GM19043 (cell line): ENCODE measurements at regions not wholly inside any gene's neighbourhood (a gene's known extent, or its start where the extent isn't known, plus 50 kb on each side); places are given as distances from the start of the nearest gene placed in this dataset.
"Not testable (repeated sequence)": the region's sequence is repeated elsewhere in the genome, so short reads cannot be mapped to it uniquely, and the experiment has no call there.

ENCODE experiments used
- ATAC-seq: cut with Tn5 transposase; IDR thresholded peaks from one replicate; pipeline ENCODE4 v1.9.1; 2021; ENCODE audit warnings: low read depth; ENCODE audit not compliant: unreplicated experiment

DNA sequence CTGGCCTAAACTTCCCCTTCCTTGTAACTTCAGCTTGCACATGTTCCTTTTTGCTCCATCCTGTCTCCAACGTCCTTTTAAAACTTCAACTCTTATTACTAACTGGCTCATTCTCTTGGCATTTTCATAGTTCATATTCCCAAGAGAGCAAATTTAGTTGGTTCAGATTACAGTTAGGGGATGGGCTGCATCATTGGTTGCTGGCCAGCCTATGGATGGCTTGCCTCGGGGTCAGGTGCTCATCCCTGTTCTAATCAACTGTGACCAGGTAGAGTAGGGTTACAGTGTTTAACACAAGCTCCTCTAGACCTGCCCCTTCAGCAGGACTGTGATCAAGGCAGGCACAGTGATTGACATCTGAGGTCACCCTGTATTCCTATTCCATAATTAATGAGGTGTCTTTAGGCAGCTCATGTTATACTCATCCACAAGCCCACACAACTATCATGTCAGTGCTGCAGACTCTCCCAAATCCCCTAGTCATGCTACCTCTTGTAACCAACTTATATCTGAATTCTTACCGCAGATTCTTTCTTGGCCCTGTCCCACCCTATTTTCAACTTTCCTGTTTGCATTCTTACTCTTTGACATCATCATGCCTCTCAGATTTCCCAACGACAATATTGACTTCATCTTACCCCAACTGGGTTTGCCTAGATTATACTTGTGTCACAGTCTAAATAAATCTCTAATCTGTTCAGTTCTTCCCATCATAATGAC, 293.3 kb downstream of the MTX2 start:
- no peak for ATAC-seq

DNA sequence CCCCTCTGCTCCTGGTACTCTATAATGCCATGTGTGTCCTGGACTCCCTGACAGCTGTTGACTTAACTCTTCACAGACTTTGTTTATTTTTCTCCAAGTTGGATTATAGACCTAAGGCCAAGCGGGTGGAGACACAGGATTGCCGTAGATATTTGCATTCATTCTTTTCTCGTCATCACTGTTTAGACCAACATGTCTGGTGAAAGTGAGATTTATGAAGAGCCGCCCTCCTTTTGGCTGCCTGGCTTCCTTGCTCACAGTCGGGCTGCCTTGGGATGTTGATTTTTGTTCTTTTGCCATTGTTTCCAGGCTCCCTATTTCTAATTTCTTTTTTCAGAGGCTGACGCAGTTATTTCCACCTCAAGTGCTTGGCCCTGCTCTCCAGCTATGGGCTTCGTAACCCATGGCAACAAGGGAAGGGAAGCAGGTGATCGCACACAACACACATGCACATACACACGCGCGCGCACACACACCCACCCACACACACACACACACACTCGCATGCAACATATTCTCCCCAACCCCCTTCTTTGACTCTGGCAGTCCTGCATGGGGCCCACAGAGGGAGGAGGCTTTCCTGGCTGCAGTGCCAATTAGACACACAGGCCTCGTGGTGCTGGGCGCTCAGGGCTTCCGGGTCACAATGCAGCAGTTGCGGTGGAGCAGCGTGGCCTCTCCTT, 296.5 kb downstream of the MTX2 start:
- ATAC-seq = no peak

DNA sequence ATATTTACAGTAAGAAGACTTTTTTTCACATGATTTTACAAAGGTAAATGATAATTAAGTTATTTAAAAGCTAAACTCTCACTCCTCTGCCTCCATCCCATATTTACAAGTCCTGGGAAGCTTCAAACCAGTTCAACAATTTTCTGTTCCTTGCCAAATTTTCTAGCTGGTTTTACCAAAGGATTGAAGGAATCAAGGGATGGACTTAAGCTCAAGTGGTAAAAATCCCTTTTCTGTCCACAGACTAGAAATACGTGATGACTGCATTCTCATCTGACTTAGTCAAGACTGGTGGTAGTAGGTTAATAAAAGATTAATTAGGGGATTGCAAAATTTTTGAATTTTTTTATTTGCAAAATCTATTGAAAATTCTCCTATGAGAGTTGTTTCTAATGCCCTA, 297.3 kb downstream of the MTX2 start:
- ATAC-seq = no peak

DNA sequence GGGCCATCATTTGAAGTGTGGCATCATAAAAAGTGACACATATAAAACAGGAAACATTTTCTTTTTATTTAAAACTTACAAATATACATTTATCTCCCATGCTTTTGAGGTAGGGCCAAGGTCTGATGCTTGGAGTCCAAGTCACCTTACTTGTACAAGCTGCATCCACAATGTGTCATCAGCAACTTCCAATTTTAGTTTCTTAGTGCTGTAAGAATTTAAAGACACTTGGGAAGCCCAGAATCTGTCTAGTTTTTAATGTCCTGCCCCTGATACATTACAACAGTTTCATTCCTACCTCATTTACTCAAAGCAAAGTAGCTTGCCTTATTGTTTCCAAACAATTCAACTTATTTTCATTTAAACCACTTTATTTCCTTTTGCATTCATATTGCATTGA, 297.7 kb downstream of the MTX2 start:
- ATAC-seq = no peak

DNA sequence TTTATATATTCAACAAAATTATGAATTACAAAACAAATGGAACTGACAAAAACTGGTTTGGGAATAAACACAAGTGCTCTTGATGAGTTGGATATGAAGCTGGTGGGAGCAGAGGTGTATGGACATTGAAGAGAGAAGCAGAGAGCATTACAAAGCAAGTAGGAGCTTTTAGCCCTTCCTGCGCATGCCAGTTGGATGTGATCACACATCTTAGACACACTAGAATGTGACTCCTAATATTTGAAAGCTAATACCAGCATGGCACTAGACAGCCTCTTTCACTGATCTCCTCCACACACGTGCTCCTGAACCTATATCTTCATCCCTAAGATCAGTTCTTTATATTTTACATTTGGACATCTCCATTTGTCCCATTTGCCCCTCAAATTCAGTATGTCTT, 298.1 kb downstream of the MTX2 start:
- ATAC-seq = no peak

DNA sequence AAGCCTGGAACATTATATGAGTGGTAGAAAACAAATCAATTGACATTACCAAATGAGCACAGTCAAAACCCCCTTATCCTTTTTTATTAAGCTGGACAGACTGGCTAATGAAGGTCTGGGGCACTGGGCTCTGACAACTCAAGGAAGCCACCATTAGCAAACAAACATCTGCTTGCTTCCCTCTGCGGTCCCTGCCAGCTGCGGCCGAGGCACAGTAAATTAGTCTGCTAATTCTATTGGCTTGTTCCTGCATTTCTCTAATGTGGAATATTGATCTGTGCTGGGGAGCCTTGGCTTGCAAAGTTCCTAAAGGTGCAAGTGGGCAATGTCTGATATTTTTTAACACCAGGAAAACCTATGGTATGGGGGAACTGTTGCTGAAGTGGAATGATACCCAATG, 300.3 kb downstream of the MTX2 start:
- no peak for ATAC-seq

DNA sequence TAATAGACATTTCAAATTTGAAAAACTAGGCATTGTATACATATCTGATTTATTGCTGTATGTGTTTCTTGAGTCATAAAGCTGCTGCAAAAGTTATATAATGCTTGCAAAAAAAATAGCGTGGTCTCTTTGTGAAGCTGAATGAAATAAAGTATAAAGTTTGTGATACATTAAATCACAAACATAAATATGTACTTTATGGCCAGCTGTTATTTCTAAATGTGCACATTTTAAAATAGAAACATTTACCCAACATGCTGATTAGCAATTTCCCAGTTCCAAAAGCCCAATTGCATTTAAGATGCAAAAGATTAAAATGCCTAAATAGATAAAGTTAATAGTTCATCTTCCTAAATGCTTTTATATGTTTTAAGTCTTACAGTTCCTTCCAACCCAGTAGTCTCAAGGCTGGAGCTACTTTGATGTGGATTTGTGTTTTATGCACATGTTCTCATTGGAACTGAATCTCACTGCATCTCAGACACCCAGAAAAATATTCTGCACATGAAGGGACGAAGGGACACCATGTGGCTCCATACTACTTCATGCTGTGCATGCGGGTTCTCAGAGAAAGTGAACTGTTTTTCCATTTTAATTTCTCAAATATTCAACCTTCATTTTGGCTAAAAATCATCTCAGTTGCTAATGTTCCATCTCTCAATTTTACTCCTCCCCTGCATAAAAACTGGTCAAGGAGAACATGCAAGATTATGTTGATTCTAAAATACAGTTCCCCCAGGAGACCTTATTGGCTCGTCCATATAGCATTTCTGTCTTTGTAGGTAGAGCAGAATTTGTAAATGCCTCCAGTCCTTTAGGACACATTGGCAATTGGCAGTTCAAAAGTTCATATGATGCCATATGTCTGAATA, 304.6 kb downstream of the MTX2 start:
- ATAC-seq = no peak

DNA sequence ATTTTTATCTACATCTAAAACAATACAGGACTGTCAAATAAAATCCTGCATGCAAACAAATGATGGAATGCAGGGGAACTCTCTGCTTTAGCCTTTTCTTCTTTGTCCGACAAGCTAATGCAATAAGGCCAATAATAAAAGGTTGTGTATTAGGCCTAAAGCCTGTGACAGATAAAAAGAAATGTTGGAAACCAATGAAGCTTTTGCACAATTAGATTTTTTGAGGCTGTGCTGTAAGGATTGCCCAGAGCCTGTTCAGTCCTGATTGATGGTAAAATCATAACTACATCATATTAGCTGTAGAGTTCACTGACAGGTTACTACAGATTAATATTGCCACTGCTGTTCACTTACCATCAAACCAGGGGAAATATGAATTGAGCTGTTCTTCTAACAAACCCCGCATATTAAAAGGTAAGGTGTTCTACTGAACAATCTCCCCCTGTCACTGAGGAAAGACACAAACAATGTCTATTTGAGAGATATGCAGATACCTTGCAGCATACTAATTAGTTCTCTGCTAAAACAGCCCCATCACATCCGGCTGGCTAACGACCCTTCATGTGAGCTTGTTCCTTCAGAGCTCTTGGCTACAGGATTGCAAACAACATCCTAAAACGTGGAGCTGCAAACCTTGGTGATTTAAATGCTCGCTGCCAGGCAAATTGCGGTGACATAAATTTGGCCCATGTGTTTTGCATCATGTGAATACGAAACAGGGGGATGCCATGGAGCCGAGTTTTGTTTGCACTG, 305.4 kb downstream of the MTX2 start:
- no peak for ATAC-seq

DNA sequence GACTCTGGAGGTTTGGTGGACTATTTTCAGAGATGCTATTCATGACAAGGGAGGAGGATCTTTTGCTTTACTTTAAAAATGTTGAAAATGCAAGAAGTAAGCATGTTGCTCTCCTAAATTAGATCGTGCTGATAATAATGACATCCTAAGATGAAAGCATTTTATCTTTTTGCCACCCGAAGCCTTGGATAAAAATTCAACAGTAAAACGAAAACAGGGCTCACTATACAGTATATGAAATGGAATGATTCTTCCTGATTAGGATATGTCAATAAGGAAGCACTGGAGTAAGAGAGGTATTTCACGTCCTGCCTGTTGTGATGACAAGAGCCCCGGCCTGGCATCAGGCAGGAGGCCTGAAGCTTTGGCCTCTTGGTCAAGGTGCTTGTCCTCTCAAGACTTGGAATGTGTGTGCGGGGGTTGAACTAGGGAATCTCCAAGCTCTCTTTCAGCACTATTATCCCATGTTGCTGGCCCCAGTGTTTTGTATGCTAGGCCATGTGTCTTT, 306.0 kb downstream of the MTX2 start:
- no peak for ATAC-seq

DNA sequence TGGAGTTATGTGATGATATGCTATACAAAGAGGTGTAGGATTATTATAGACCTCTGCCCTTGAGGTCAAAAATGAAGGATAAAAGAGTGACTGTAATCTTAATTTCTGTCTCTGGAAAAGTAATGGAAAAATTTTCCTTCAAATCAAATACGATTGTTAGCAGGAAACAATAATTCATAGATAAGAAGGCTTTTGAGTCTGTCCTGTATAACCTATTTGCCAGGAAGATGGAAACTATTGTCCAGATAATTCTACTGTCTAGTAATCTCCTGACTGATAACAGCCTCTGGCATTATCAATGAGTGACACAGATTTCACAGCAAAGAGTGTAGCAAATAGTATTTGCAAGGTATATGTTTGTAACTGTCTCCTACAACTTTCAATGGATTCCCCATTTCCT, 307.8 kb downstream of the MTX2 start:
- ATAC-seq = no peak

DNA sequence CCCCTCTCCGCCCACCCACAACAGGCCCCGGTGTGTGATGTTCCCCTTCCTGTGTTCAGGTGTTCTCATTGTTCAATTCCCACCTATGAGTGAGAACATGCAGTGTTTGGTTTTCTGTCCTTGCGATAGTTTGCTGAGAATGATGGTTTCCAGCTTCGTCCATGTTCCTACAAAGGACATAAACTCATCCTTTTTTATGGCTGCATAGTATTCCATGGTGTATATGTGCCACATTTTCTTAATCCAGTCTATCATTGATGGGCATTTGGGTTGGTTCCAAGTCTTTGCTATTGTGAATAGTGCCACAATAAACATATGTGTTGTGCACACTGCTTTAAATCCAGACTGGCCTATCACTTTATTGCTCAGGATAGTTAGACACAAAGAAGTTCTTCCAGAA, 309.1 kb downstream of the MTX2 start:
- ATAC-seq = not testable (repeated sequence)

DNA sequence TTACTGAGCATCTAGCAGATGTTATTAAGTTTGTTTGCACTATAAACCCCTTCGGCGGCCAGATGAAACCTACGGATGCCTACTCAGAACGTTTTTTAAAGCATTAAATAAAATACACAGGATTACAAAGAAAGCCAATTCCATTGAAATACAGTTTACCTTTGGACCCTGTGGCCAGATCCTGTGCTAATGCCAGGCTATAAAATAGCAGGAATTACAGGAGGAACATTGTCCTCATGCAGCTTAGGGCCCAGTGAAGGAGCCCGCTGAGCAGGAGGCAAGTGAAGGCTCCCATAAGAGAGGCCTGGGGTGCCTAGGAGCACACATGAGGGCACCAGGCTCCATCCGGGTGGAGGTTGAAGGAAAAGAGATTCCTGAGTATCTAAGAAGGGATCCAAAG, 310.4 kb downstream of the MTX2 start:
- ATAC-seq = no peak

DNA sequence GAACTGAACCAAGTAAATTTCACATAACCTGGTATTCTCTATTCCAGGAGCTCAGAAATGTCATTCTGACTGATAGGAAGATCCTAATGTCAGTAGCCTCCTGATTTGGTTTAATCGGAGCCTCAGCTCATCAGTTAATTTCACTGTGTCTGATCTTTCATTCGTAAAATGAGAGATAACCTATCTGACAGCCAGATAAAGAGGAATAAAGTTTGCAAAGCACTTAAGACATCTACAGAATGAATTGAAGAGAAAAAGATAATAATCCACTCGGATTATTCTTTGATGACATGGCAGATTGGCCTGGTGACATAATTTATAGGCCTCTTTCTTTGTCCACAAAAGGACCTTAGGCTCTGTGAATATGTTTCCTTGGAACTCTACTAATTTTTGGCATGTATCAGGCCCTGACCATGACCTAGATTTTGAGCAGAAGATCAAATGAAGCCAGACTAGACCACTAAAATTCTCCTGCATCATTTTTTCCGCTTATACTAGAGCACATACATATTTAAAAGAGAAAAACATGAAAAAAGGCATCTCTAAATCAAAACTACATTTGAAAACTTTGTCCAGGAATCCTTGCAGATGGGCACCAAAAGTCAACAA, 312.4 kb downstream of the MTX2 start:
- no peak for ATAC-seq

DNA sequence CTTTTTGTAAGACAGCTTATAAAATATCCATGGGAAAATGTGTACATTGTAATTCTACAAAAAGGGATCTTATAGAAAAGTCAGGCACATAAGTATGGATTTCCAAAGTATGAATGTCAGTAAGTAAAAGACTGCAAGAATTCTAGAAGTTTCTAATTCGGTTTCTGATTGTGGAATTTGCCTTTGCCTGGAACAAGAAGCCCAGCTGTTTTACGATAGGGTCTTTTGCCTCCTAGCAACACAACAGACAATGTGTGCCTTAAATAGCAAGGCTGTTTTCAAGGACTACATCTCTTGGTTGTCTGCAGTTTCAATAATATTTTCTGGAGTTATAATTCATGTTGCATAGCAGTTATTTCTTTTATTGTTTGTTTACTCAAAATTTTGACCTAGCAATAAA, 312.9 kb downstream of the MTX2 start:
- ATAC-seq = no peak

DNA sequence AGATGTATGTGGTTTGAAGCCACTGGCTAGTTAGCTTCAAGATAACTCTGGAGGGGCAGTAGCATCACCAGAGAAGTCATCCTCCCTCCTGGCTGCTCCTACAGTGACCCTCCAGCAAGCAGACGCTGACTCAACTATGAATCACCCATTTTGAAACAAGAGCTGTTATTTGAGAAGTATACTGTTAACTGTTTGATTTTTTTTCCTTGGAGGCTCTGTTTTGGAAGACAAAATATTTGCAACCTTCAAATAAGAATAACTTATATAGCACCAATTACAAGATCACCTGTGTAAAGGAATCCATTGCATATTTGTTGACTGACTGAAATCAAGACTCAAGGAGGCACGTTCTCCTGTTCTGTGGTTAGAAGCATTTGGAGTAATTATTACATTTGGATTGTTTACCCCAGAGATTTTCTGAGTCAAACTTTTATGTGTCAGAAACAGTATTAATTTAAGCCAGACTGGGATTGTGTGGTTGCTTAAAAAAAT, 313.8 kb downstream of the MTX2 start:
- ATAC-seq = no peak

DNA sequence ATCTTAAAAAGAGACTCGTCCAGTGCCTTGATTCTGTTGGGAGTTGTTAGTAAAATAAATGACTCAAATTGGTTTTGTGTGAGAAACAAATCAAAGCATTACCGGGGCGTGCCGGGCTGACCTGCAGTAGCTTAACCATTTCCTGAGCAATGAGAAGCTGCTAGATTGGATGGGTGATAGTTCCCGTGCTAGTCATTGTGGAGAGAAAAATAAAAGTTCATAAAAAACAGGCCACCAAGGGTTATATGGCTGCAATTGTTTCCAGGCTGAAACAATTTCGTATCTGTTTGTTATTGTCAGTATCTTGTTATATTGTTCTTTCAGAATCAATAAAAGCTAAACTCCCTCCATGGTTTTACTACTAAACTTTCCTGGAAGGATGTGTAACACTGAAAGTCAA, 314.4 kb downstream of the MTX2 start:
- ATAC-seq = no peak

DNA sequence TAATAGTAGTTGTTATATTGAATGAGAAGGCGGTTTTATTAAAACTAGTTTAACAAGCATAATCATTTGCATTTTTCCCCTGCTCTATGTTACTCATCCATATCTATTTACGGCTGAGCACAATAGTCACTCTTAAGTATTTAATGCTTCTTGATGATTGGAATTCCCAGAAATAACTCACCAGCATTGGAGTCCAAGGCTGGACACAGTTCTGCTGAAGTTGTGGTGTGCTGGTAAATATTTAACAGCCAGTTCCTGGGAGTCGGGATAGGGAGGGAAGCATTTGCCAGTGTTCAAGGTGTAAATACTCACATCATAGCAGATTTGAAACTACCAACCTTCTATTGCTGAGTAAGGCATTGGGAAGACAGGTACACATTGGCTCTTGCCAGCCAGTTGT, 315.1 kb downstream of the MTX2 start:
- no peak for ATAC-seq

DNA sequence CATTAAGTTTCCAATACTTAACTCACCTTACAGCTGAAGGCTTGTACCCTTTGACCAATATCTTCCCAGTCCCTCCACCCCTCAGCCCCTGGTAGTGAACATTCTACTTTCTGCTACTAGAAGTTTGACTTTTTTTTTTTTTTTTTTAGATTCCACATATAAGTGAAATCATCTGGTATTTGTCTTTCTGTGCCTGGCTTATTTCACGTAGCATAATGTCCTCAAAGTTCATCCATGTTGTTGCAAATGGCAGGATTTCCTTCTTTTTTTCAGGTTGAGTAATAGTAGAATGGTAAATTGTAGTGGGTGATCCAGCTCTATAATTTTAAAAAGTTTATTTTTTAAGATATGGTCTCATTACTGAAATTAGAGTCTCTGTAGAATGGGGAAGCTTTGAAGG, 316.0 kb downstream of the MTX2 start:
- no peak for ATAC-seq

DNA sequence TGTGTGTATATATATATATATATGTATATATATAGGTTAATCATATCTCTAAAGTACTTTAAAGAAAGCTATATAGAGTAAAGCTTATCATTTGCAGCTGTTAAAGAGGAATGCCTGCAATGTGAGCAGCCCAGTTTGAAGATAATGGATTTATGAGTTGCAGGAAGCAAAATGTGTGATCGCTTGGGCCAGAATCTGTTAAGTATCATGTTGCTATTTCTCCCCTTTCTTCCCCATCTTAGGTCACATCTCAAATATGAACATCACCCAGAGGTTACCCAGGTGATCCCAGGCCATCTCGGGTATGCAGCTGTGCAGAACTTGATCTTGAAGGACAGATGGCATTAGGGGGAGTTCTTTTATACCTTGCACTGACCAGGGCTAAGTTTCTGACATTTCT, 316.5 kb downstream of the MTX2 start:
- ATAC-seq = no peak

DNA sequence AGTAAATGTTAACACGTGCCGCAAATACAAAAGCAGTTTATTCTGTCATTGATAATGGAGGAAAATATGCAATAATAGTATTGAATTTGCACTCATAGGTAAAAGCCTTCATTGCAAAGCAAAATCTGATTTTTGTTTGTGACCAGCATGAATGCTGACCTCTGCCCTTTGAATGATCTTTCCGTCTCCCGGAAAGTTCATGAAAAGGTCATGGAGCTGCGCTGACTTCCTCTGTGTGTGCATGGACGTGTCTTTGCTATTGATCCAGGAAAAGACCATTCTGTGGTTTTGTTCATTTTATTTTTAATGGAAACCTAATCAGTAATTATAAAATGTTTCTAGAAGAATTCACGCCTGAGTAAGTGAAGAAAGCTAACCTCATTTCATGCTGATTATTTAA, 320.0 kb downstream of the MTX2 start:
- ATAC-seq = no peak
